ENCODE measurements at regions not wholly inside any gene's neighbourhood (a gene's known extent, or its start where the extent isn't known, plus 50 kb on each side); places are given as distances from the start of the nearest gene placed in this dataset.

- H3K9ac ChIP-seq (ENCODE audit: low read depth, low read length, poor library complexity, severe bottlenecking) = no peak overlapping the region
- no peak for TF ChIP-seq CTCF (conservative IDR thresholded peaks at IDR 0.05; ENCODE audit: low read length)
- no peak for TF ChIP-seq EZH2phosphoT487 (IDR thresholded peaks at IDR 0.05; ENCODE audit: borderline replicate concordance)
- H3K79me2 ChIP-seq (ENCODE audit: insufficient read depth, low read length) = no peaks in the 10 kb centered on the region
- H3K9me3 ChIP-seq (ENCODE audit: insufficient read depth, low read depth, low read length) = peaks cover 16% of the 10 kb centered on the region
- H2AFZ ChIP-seq (ENCODE audit: low read length) = no peak overlapping the region
- H3K4me3 ChIP-seq (ENCODE audit: low read length, poor library complexity, severe bottlenecking) = no peak overlapping the region
- no peak overlapping the region for H3K4me2 ChIP-seq (ENCODE audit: low read depth, low read length, poor library complexity, severe bottlenecking)
- no peaks in the 10 kb centered on the region for H4K20me1 ChIP-seq (ENCODE audit: insufficient read depth, low read length, poor library complexity, severe bottlenecking)
- no peaks in the 10 kb centered on the region for H3K27me3 ChIP-seq (ENCODE audit: insufficient read depth, low read length, poor library complexity, severe bottlenecking)
- H3K36me3 ChIP-seq (ENCODE audit: insufficient read depth, low read length) = no peaks in the 10 kb centered on the region
- no peaks in the 10 kb centered on the region for H3K9me2 ChIP-seq (replicated peaks; ENCODE audit: low read depth, low read length)
- peaks cover 13% of the 10 kb centered on the region for H3K4me1 ChIP-seq (ENCODE audit: insufficient read depth, low read length, poor library complexity, severe bottlenecking)
- peaks cover 4% of the 10 kb centered on the region; the same call in 1 of the 2 replicates for H3F3A ChIP-seq (ENCODE audit: low read depth)
Measured at GRCh38 chr12:75921622-75922289, 109.8 kb downstream of the PHLDA1 start.

GRCh38 chr12:75917715-75918114, 113.9 kb downstream of the PHLDA1 start:
- Histone ChIP-seq H4K20me1 (ENCODE audit: insufficient read depth, low read length, poor library complexity, severe bottlenecking) (no peaks in the 10 kb centered on the region), H3K4me2 (ENCODE audit: low read depth, low read length, poor library complexity, severe bottlenecking) (no peak overlapping the region), H3K9ac (ENCODE audit: low read depth, low read length, poor library complexity, severe bottlenecking) (no peak overlapping the region), H3K4me3 (ENCODE audit: low read length, poor library complexity, severe bottlenecking) (no peak overlapping the region), H3K79me2 (ENCODE audit: insufficient read depth, low read length) (no peaks in the 10 kb centered on the region), H3K4me1 (ENCODE audit: insufficient read depth, low read length, poor library complexity, severe bottlenecking) (peaks cover 14% of the 10 kb centered on the region), H3K9me3 (ENCODE audit: insufficient read depth, low read depth, low read length) (no peaks in the 10 kb centered on the region), H3K9me2 (replicated peaks; ENCODE audit: low read depth, low read length) (no peaks in the 10 kb centered on the region), H3F3A (ENCODE audit: low read depth) (peaks cover 4% of the 10 kb centered on the region; the same call in 1 of the 2 replicates), H2AFZ (ENCODE audit: low read length) (peak overlapping the region; percentile 5; the same call in 1 of the 2 replicates), H3K36me3 (ENCODE audit: insufficient read depth, low read length) (no peaks in the 10 kb centered on the region), H3K27me3 (ENCODE audit: insufficient read depth, low read length, poor library complexity, severe bottlenecking) (no peaks in the 10 kb centered on the region)
- TF ChIP-seq CTCF (conservative IDR thresholded peaks at IDR 0.05; ENCODE audit: low read length) = no peak
- TF ChIP-seq EZH2phosphoT487 (IDR thresholded peaks at IDR 0.05; ENCODE audit: borderline replicate concordance) = no peak

- Histone ChIP-seq H3K9me3 (ENCODE audit: insufficient read depth, low read depth, low read length) (no peaks in the 10 kb centered on the region), H3K4me1 (ENCODE audit: insufficient read depth, low read length, poor library complexity, severe bottlenecking) (peaks cover 14% of the 10 kb centered on the region), H3K36me3 (ENCODE audit: insufficient read depth, low read length) (no peaks in the 10 kb centered on the region), H4K20me1 (ENCODE audit: insufficient read depth, low read length, poor library complexity, severe bottlenecking) (no peaks in the 10 kb centered on the region), H3F3A (ENCODE audit: low read depth) (peaks cover 4% of the 10 kb centered on the region; the same call in 1 of the 2 replicates), H3K4me3 (ENCODE audit: low read length, poor library complexity, severe bottlenecking) (no peak overlapping the region), H2AFZ (ENCODE audit: low read length) (peak overlapping the region; percentile 75), H3K4me2 (ENCODE audit: low read depth, low read length, poor library complexity, severe bottlenecking) (peak overlapping the region; percentile 52), H3K27me3 (ENCODE audit: insufficient read depth, low read length, poor library complexity, severe bottlenecking) (no peaks in the 10 kb centered on the region), H3K79me2 (ENCODE audit: insufficient read depth, low read length) (no peaks in the 10 kb centered on the region), H3K9me2 (replicated peaks; ENCODE audit: low read depth, low read length) (no peaks in the 10 kb centered on the region), H3K9ac (ENCODE audit: low read depth, low read length, poor library complexity, severe bottlenecking) (no peak overlapping the region)
- TF ChIP-seq EZH2phosphoT487 (IDR thresholded peaks at IDR 0.05; ENCODE audit: borderline replicate concordance) (no peak), CTCF (conservative IDR thresholded peaks at IDR 0.05; ENCODE audit: low read length) (no peak)
Measured at GRCh38 chr12:75917083-75917482, 114.5 kb downstream of the PHLDA1 start.

Data from Loucy (cell line).